KMS-11 (cell line): ENCODE measurements at regions not wholly inside any gene's neighbourhood (a gene's known extent, or its start where the extent isn't known, plus 50 kb on each side); places are given as distances from the start of the nearest gene placed in this dataset.

ENCODE experiments used
- H2AFZ ChIP-seq: fragments of 200-600 bp; sonication (generic); 2 replicates; pipeline ENCODE4 v1.6.1; 2016; ENCODE audit warnings: antibody characterized with exemption, mixed run types, low read depth
- H3K27ac ChIP-seq: fragments of 200-600 bp; sonication (generic); 2 replicates; pipeline ENCODE4 v1.6.1; 2016; ENCODE audit warnings: mild to moderate bottlenecking, mixed run types
- H3K27me3 ChIP-seq: fragments of 200-600 bp; sonication (generic); 2 replicates; pipeline ENCODE4 v1.6.1; 2017; ENCODE audit warnings: mild to moderate bottlenecking, low read depth, mixed run types, moderate library complexity; ENCODE audit not compliant: insufficient read depth
- H3K36me3 ChIP-seq: fragments of 200-600 bp; sonication (generic); 2 replicates; pipeline ENCODE4 v1.6.1; 2017; ENCODE audit warnings: mild to moderate bottlenecking, mixed run types; ENCODE audit not compliant: insufficient read depth
- H3K4me1 ChIP-seq: fragments of 200-600 bp; sonication (generic); 2 replicates; pipeline ENCODE4 v1.6.1; 2016; ENCODE audit warnings: mild to moderate bottlenecking, low read depth, mixed run types; ENCODE audit not compliant: poor library complexity, severe bottlenecking
- H3K4me2 ChIP-seq: fragments of 200-600 bp; sonication (generic); 2 replicates; pipeline ENCODE4 v1.7.0; 2016; ENCODE audit warnings: mild to moderate bottlenecking, mixed run types
- H3K4me3 ChIP-seq: fragments of 200-600 bp; sonication (generic); IDR thresholded peaks from 2 replicates; pipeline ENCODE4 v1.6.1; 2017; ENCODE audit warnings: low read depth, low read length, mixed read lengths; ENCODE audit not compliant: insufficient read depth
- H3K79me2 ChIP-seq: fragments of 200-600 bp; sonication (generic); 2 replicates; pipeline ENCODE4 v1.6.1; 2016; ENCODE audit warnings: low read depth, mixed run types; ENCODE audit not compliant: insufficient read depth
- H3K9ac ChIP-seq: fragments of 200-600 bp; sonication (generic); 2 replicates; pipeline ENCODE4 v1.6.1; 2016; ENCODE audit warnings: mild to moderate bottlenecking, mixed run types
- H4K20me1 ChIP-seq: fragments of 200-600 bp; sonication (generic); 2 replicates; pipeline ENCODE4 v1.6.1; 2016; ENCODE audit warnings: mild to moderate bottlenecking, mixed run types; ENCODE audit not compliant: insufficient read depth
- TF ChIP-seq, protein P1 (sequence below): fragments of 200-600 bp; sonication (generic); conservative IDR thresholded peaks from 2 replicates; pipeline ENCODE4 v1.6.1; 2017; ENCODE audit warnings: low read depth, mild to moderate bottlenecking, antibody characterized with exemption, low read length, moderate library complexity, mixed read lengths

DNA sequence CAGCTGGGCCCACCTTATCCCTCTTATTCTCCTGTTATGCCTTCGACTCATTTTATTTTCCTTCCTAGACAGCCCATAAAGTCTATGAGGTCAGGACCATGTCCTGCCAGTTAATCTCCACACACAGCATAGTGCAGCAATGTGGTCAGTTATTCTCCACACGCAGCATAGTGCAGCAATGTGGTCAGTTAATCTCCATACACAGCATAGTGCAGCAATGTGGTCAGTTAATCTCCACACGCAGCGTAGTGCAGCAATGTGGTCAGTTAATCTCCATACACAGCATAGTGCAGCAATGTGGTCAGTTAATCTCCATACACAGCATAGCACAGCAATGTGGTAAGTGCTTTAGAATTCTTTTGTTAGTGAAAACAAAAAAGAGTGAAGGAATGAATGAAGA, 77.8 kb downstream of the TEX36 start:
- no peak overlapping the region for H3K4me3 ChIP-seq
- H3K4me1 ChIP-seq: no peaks in the 10 kb centered on the region
- no peaks in the 10 kb centered on the region for H3K36me3 ChIP-seq
- H3K4me2 ChIP-seq: no peak overlapping the region
- H3K79me2 ChIP-seq: no peaks in the 10 kb centered on the region
- H4K20me1 ChIP-seq: no peaks in the 10 kb centered on the region
- H3K27me3 ChIP-seq: no peaks in the 10 kb centered on the region
- H3K27ac ChIP-seq: no peak overlapping the region
- H2AFZ ChIP-seq: no peak overlapping the region
- TF ChIP-seq, protein P1, sequence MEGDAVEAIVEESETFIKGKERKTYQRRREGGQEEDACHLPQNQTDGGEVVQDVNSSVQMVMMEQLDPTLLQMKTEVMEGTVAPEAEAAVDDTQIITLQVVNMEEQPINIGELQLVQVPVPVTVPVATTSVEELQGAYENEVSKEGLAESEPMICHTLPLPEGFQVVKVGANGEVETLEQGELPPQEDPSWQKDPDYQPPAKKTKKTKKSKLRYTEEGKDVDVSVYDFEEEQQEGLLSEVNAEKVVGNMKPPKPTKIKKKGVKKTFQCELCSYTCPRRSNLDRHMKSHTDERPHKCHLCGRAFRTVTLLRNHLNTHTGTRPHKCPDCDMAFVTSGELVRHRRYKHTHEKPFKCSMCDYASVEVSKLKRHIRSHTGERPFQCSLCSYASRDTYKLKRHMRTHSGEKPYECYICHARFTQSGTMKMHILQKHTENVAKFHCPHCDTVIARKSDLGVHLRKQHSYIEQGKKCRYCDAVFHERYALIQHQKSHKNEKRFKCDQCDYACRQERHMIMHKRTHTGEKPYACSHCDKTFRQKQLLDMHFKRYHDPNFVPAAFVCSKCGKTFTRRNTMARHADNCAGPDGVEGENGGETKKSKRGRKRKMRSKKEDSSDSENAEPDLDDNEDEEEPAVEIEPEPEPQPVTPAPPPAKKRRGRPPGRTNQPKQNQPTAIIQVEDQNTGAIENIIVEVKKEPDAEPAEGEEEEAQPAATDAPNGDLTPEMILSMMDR: no peak
- H3K9ac ChIP-seq: no peak overlapping the region

DNA sequence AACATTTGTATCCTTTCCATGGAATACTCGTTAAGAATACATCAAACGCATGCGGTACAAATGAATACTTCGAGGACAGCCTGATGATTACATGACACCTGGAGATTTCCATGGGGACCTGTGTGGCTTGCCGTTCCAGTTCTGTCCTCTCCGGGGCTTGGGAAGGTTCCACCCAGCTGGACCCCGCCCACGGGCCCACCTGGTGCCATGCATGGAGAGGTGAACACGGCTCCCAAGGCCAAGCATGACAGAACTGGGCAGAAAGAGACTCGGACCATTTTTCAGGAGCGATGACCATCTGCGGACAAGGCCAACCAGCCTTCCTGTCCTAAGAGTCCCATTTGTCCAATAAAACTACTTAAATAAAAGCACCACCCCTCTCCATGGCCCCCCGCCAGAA, 80.1 kb downstream of the TEX36 start:
- no peaks in the 10 kb centered on the region for H3K4me1 ChIP-seq
- H3K4me3 ChIP-seq: no peak overlapping the region
- H3K9ac ChIP-seq: no peak overlapping the region
- no peak overlapping the region for H3K27ac ChIP-seq
- no peaks in the 10 kb centered on the region for H3K36me3 ChIP-seq
- TF ChIP-seq, protein P1: no peak
- no peaks in the 10 kb centered on the region for H4K20me1 ChIP-seq
- H2AFZ ChIP-seq: no peak overlapping the region
- no peak overlapping the region for H3K4me2 ChIP-seq
- no peaks in the 10 kb centered on the region for H3K27me3 ChIP-seq
- H3K79me2 ChIP-seq: no peaks in the 10 kb centered on the region

DNA sequence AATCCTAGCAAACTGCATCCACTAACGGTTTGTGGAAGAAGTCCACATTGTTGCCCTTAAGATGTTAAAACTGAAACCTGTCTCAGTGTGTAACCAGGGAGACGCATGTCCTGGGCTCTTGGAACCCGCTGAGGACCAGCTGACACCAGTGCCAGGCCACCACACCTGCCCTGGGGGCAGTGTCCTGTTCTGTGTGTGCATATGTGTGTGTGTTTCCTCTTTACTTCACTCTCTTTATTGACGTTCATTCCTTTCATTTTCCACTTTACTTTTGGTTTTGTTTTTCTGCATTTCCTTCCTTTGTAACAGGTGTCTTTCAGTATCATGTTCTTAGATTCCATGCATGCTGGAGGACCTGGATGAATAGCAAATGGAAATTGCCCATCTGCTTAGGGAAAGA, 83.8 kb downstream of the TEX36 start:
- TF ChIP-seq, protein P1: no peak
- no peak overlapping the region for H3K4me2 ChIP-seq
- H3K27me3 ChIP-seq: no peaks in the 10 kb centered on the region
- H3K27ac ChIP-seq: no peak overlapping the region
- H3K9ac ChIP-seq: no peak overlapping the region
- no peaks in the 10 kb centered on the region for H3K4me1 ChIP-seq
- H4K20me1 ChIP-seq: no peaks in the 10 kb centered on the region
- H3K79me2 ChIP-seq: no peaks in the 10 kb centered on the region
- H3K36me3 ChIP-seq: no peaks in the 10 kb centered on the region
- H2AFZ ChIP-seq: no peak overlapping the region
- no peak overlapping the region for H3K4me3 ChIP-seq

DNA sequence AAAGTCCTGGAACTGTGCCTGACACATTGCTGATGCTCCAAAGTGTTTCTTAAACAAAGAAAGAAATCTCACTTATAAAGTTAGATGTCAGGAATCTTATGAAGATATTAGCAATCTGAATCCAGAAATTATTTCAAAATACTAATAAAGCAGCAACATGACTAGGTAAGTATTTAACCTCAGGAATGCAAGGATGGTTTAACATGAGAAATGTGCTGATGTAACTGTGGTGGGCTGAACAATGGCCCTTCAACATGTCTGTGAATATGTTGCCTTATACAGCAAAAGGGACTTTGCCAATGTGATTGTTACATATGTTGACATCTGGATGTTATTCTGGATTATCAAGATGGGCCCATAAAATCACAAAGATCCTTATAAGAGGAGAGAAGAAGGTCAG, 87.1 kb downstream of the TEX36 start:
- Histone ChIP-seq H4K20me1 (no peaks in the 10 kb centered on the region), H3K4me1 (no peaks in the 10 kb centered on the region), H3K27ac (no peak overlapping the region), H3K36me3 (no peaks in the 10 kb centered on the region), H3K4me3 (no peak overlapping the region), H3K9ac (no peak overlapping the region), H3K4me2 (no peak overlapping the region), H3K27me3 (no peaks in the 10 kb centered on the region), H2AFZ (no peak overlapping the region), H3K79me2 (no peaks in the 10 kb centered on the region)
- TF ChIP-seq, protein P1: no peak

DNA sequence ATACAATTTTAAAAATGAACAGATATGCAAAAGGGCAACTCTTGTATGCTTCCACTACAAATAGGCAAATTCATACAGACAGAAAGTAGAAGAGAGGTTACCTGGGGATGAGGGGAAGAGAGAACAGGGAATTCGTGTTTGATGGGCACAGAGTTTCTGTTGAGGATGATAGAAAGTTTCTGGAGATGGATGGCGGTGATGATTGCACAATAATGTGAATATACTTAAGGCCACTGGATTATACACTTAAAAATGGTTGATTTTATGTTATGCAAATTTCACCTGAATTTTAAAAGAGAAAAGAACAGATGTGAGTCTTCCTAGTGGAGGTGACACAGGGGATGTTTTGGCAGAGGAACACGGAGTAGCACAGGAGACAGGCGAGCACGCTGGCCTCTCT, 89.3 kb downstream of the TEX36 start:
- TF ChIP-seq, protein P1: no peak
- H3K27ac ChIP-seq: no peak overlapping the region
- no peaks in the 10 kb centered on the region for H3K4me1 ChIP-seq
- no peak overlapping the region for H3K4me2 ChIP-seq
- H3K79me2 ChIP-seq: no peaks in the 10 kb centered on the region
- H4K20me1 ChIP-seq: no peaks in the 10 kb centered on the region
- no peak overlapping the region for H2AFZ ChIP-seq
- no peak overlapping the region for H3K9ac ChIP-seq
- H3K4me3 ChIP-seq: no peak overlapping the region
- no peaks in the 10 kb centered on the region for H3K27me3 ChIP-seq
- no peaks in the 10 kb centered on the region for H3K36me3 ChIP-seq
